ENCODE measurements at regions not wholly inside any gene's neighbourhood (a gene's known extent, or its start where the extent isn't known, plus 50 kb on each side); places are given as distances from the start of the nearest gene placed in this dataset.

GRCh38 chr21:31449921-31450535 is 106.0 kb upstream of the TIAM1 start:
- TF ChIP-seq CTCF (IDR thresholded peaks at IDR 0.05; ENCODE audit: insufficient read depth, low read length) (no peak), POLR2AphosphoS5 (IDR thresholded peaks at IDR 0.05; ENCODE audit: low read depth) (no peak), REST (IDR thresholded peaks at IDR 0.05; ENCODE audit: insufficient replicate concordance, low read depth) (no peak), GABPA (IDR thresholded peaks at IDR 0.05; ENCODE audit: low read depth) (no peak), SPI1 (IDR thresholded peaks at IDR 0.05; ENCODE audit: borderline replicate concordance, low read depth) (no peak)

Data from HL-60 (cell line).